Tibial artery (tissue), 4 donors: ENCODE measurements at regions not wholly inside any gene's neighbourhood (a gene's known extent, or its start where the extent isn't known, plus 50 kb on each side); places are given as distances from the start of the nearest gene placed in this dataset.

Experiments
- DNase-seq, 2 donors: peaks; one replicate each; pipeline ENCODE4 v3.0.0-alpha.2; 2019
- H3K27ac ChIP-seq, 2 donors: fragments of 200-600 bp; sonication (generic) in 1 of 2; 1 replicate in 1 of 2; 2 replicates in 1 of 2; pipeline ENCODE4 v1.5.1; 2018 to 2019; ENCODE audit warnings: mild to moderate bottlenecking in 1 of 2
- H3K27me3 ChIP-seq, 2 donors: fragments of 200-600 bp; sonication (generic) in 1 of 2; one replicate each; pipeline versions ENCODE4 v1.5.1 to v1.6.0; 2016 to 2019
- H3K36me3 ChIP-seq, 3 donors: fragments of 200-600 bp; sonication (generic) in 2 of 3; one replicate each; pipeline ENCODE4 v1.5.1; 2016 to 2019; ENCODE audit warnings: mild to moderate bottlenecking in 2 of 3
- H3K4me1 ChIP-seq, 4 donors: fragments of 200-600 bp; sonication (generic) in 2 of 4; 1 replicate in 3 of 4; 2 replicates in 1 of 4; pipeline ENCODE4 v1.5.1; 2016 to 2019
- H3K4me3 ChIP-seq, 2 donors: fragments of 200-600 bp; sonication (generic) in 1 of 2; 1 replicate in 1 of 2; 2 replicates in 1 of 2; pipeline ENCODE4 v1.5.1; 2018 to 2019; ENCODE audit warnings: mild to moderate bottlenecking in 2 of 2
- H3K9me3 ChIP-seq, 3 donors: fragments of 200-600 bp; sonication (generic) in 1 of 3; one replicate each; pipeline ENCODE4 v1.5.1; 2016 to 2019
- CTCF ChIP-seq, 2 experiments: fragments of 200-600 bp in 1 of 2; fragments of 450-650 bp in 1 of 2; IDR thresholded peaks; one replicate each; pipeline ENCODE4 v1.5.1; 2017 to 2019; ENCODE audit warnings: antibody characterized with exemption in 2 of 2, mild to moderate bottlenecking in 1 of 2, moderate library complexity in 1 of 2
- intact Hi-C: fragments of 100-400 bp; cut with DNase I; formaldehyde crosslinking; loops from one replicate; pipeline ENCODE4 v1.15.0; 2023; ENCODE audit warnings: low total_unique reads

- Histone ChIP-seq H3K4me1 (peaks cover 0 to 11% (median 0%) of the 10 kb centered on the region in 4 donors), H3K9me3 (no peaks in the 10 kb centered on the region), H3K27ac (no peak overlapping the region), H3K36me3 (no peaks in the 10 kb centered on the region), H3K27me3 (no peaks in the 10 kb centered on the region), H3K4me3 (no peak overlapping the region)
- intact Hi-C loops, result no loop called here
- TF ChIP-seq CTCF (IDR thresholded peaks at IDR 0.05), result no peak
- no peak for DNase-seq
Measured at GRCh38 chr1:67576474-67576873, 108.5 kb upstream of the GADD45A start.

- H3K4me1 ChIP-seq, result peaks cover 0 to 10% (median 2%) of the 10 kb centered on the region in 4 donors
- TF ChIP-seq CTCF (IDR thresholded peaks at IDR 0.05), result no peak
- H3K36me3 ChIP-seq, result no peaks in the 10 kb centered on the region
- intact Hi-C loops, result no loop called here
- no peak overlapping the region for H3K27ac ChIP-seq
- DNase-seq, result no peak
- H3K27me3 ChIP-seq, result no peaks in the 10 kb centered on the region
- H3K9me3 ChIP-seq, result no peaks in the 10 kb centered on the region
- H3K4me3 ChIP-seq, result no peak overlapping the region
Measured at GRCh38 chr1:67577646-67578045, 107.4 kb upstream of the GADD45A start.

- Histone ChIP-seq H3K27me3 (no peaks in the 10 kb centered on the region), H3K9me3 (no peaks in the 10 kb centered on the region), H3K4me3 (no peak overlapping the region), H3K4me1 (peaks cover 0 to 11% (median 9%) of the 10 kb centered on the region in 4 donors), H3K27ac (no peak overlapping the region), H3K36me3 (no peaks in the 10 kb centered on the region)
- intact Hi-C loops, result no loop called here
- no peak for TF ChIP-seq CTCF (IDR thresholded peaks at IDR 0.05)
- DNase-seq, result no peak
Measured at GRCh38 chr1:67578397-67579020, 106.5 kb upstream of the GADD45A start.

- no peak overlapping the region for H3K27ac ChIP-seq
Measured at GRCh38 chr1:67579623-67580394, 105.2 kb upstream of the GADD45A start.

GRCh38 chr1:67580691-67581403, 104.2 kb upstream of the GADD45A start:
- Histone ChIP-seq H3K27ac (no peak overlapping the region), H3K4me3 (no peak overlapping the region), H3K9me3 (no peaks in the 10 kb centered on the region), H3K27me3 (no peaks in the 10 kb centered on the region), H3K36me3 (no peaks in the 10 kb centered on the region), H3K4me1 (peaks cover 0 to 34% (median 26%) of the 10 kb centered on the region in 4 donors)
- intact Hi-C loops, result no loop called here
- TF ChIP-seq CTCF (IDR thresholded peaks at IDR 0.05), result no peak
- DNase-seq, result no peak

More at GRCh38 chr1:67579623-67580394, 105.2 kb upstream of the GADD45A start:
- Histone ChIP-seq H3K36me3 (no peaks in the 10 kb centered on the region), H3K9me3 (no peaks in the 10 kb centered on the region), H3K4me1 (peaks cover 0 to 23% (median 18%) of the 10 kb centered on the region in 4 donors), H3K4me3 (no peak overlapping the region), H3K27me3 (no peaks in the 10 kb centered on the region)
- TF ChIP-seq CTCF (IDR thresholded peaks at IDR 0.05), result no peak
- DNase-seq, result no peak
- intact Hi-C loops, result no loop called here
